ENCODE measurements at regions not wholly inside any gene's neighbourhood (a gene's known extent, or its start where the extent isn't known, plus 50 kb on each side); places are given as distances from the start of the nearest gene placed in this dataset.

GRCh38 chr6:45775026-45775697 is 240.5 kb downstream of the CLIC5 start:
- no peak for TF ChIP-seq CTCF (IDR thresholded peaks at IDR 0.05)
- no peak for TF ChIP-seq POLR2AphosphoS5 (IDR thresholded peaks at IDR 0.05)

Data from gastroesophageal sphincter (tissue), 3 donors.